ENCODE measurements at regions not wholly inside any gene's neighbourhood (a gene's known extent, or its start where the extent isn't known, plus 50 kb on each side); places are given as distances from the start of the nearest gene placed in this dataset.

DNA sequence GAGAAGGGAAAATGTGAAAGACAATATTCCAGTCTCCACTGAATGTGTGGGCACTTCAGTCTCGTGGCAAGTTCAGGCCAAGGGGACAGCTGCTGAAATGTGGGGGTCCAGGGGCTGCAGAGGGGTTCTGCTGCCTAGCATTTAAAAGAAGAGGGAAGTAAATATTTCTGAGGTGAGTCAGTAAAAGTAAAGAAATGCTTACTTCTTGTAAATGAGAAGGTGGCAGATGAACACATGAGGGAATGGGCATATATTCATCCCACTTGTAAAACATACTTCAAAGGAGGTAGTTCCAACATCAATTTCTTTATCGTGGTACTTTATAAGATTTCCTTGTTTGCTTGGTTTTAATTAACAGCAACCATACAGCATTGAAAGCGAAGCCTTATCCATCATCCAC lies 63.1 kb upstream of the HIVEP3 start:
- Histone ChIP-seq H3K27ac (no peak overlapping the region), H3K36me3 (no peaks in the 10 kb centered on the region), H3K9me3 (no peaks in the 10 kb centered on the region), H3K27me3 (no peaks in the 10 kb centered on the region), H3K4me3 (no peak overlapping the region), H3K4me1 (no peaks in the 10 kb centered on the region)
- DNase-seq: no peak
- intact Hi-C loops (cut with DNase I; ENCODE audit: low total_unique reads): no loop called here
- no peak for TF ChIP-seq POLR2A (IDR thresholded peaks at IDR 0.05)
- TF ChIP-seq, protein P1, sequence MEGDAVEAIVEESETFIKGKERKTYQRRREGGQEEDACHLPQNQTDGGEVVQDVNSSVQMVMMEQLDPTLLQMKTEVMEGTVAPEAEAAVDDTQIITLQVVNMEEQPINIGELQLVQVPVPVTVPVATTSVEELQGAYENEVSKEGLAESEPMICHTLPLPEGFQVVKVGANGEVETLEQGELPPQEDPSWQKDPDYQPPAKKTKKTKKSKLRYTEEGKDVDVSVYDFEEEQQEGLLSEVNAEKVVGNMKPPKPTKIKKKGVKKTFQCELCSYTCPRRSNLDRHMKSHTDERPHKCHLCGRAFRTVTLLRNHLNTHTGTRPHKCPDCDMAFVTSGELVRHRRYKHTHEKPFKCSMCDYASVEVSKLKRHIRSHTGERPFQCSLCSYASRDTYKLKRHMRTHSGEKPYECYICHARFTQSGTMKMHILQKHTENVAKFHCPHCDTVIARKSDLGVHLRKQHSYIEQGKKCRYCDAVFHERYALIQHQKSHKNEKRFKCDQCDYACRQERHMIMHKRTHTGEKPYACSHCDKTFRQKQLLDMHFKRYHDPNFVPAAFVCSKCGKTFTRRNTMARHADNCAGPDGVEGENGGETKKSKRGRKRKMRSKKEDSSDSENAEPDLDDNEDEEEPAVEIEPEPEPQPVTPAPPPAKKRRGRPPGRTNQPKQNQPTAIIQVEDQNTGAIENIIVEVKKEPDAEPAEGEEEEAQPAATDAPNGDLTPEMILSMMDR (IDR thresholded peaks at IDR 0.05): no peak

GRCh38 chr1:41980827-41981653 lies 62.3 kb upstream of the HIVEP3 start:
- Histone ChIP-seq H3K27me3 (no peaks in the 10 kb centered on the region), H3K9me3 (no peaks in the 10 kb centered on the region), H3K27ac (no peak overlapping the region), H3K4me1 (no peaks in the 10 kb centered on the region), H3K4me3 (no peak overlapping the region), H3K36me3 (no peaks in the 10 kb centered on the region)
- TF ChIP-seq, protein P1 (IDR thresholded peaks at IDR 0.05): no peak
- no peak for TF ChIP-seq POLR2A (IDR thresholded peaks at IDR 0.05)
- intact Hi-C loops (cut with DNase I; ENCODE audit: low total_unique reads): no loop called here
- DNase-seq: no peak

DNA sequence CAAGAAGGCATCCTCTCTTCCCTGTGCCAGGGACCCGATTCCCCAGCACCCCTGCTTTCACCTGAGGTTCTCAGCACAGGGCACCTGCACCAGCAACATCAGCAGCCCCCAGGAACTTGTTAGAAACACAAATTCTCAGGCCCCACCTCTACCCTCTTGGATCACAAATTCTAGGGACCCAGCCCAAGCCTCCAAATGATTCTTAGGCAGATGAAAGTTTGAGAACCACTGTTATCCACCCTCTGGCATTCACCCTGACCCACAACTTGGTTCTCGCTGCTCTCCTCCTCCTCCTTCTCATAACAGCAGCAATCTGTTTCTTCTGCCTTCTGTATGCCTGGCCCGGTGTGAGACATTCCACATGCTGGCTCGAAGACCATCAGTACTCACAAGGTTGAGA lies 60.3 kb upstream of the HIVEP3 start:
- no peak overlapping the region for H3K4me3 ChIP-seq
- intact Hi-C loops (cut with DNase I; ENCODE audit: low total_unique reads): no loop called here
- TF ChIP-seq POLR2A (IDR thresholded peaks at IDR 0.05): no peak
- TF ChIP-seq, protein P1 (IDR thresholded peaks at IDR 0.05): no peak
- DNase-seq: no peak
- no peak overlapping the region for H3K27ac ChIP-seq
- H3K27me3 ChIP-seq: no peaks in the 10 kb centered on the region
- no peaks in the 10 kb centered on the region for H3K9me3 ChIP-seq
- H3K36me3 ChIP-seq: no peaks in the 10 kb centered on the region
- no peaks in the 10 kb centered on the region for H3K4me1 ChIP-seq

GRCh38 chr1:41977326-41977725 lies 58.6 kb upstream of the HIVEP3 start:
- DNase-seq: no peak
- no peaks in the 10 kb centered on the region for H3K9me3 ChIP-seq
- no peak for TF ChIP-seq POLR2A (IDR thresholded peaks at IDR 0.05)
- TF ChIP-seq, protein P1 (IDR thresholded peaks at IDR 0.05): no peak
- no peak overlapping the region for H3K4me3 ChIP-seq
- H3K27ac ChIP-seq: no peak overlapping the region
- intact Hi-C loops (cut with DNase I; ENCODE audit: low total_unique reads): no loop called here
- H3K36me3 ChIP-seq: no peaks in the 10 kb centered on the region
- no peaks in the 10 kb centered on the region for H3K27me3 ChIP-seq
- H3K4me1 ChIP-seq: no peaks in the 10 kb centered on the region

- DNase-seq: no peak
- Histone ChIP-seq H3K4me1 (no peaks in the 10 kb centered on the region), H3K27me3 (no peaks in the 10 kb centered on the region), H3K36me3 (no peaks in the 10 kb centered on the region), H3K27ac (no peak overlapping the region), H3K9me3 (no peaks in the 10 kb centered on the region), H3K4me3 (no peak overlapping the region)
- intact Hi-C loops (cut with DNase I; ENCODE audit: low total_unique reads): no loop called here
- TF ChIP-seq, protein P1 (IDR thresholded peaks at IDR 0.05): no peak
- TF ChIP-seq POLR2A (IDR thresholded peaks at IDR 0.05): no peak
These were observed 57.9 kb upstream of the HIVEP3 start for GRCh38 chr1:41976671-41977070.
